Fibroblast of mammary gland (primary cell): ENCODE measurements at regions not wholly inside any gene's neighbourhood (a gene's known extent, or its start where the extent isn't known, plus 50 kb on each side); places are given as distances from the start of the nearest gene placed in this dataset.

Source experiments
- DNase-seq: peaks from one replicate; pipeline ENCODE4 v3.0.0-alpha.2; 2010; ENCODE audit warnings: low read depth
- H3K4me3 ChIP-seq: 2 replicates; pipeline ENCODE4 v1.5.1; 2011; ENCODE audit warnings: low read depth, mild to moderate bottlenecking, low read length, moderate library complexity; ENCODE audit not compliant: control insufficient read depth
- TF ChIP-seq, protein P1 (sequence below): conservative IDR thresholded peaks from 2 replicates; pipeline ENCODE4 v1.5.1; 2011; ENCODE audit warnings: low read depth, low read length, inconsistent platforms; ENCODE audit not compliant: control insufficient read depth, insufficient read depth

DNA sequence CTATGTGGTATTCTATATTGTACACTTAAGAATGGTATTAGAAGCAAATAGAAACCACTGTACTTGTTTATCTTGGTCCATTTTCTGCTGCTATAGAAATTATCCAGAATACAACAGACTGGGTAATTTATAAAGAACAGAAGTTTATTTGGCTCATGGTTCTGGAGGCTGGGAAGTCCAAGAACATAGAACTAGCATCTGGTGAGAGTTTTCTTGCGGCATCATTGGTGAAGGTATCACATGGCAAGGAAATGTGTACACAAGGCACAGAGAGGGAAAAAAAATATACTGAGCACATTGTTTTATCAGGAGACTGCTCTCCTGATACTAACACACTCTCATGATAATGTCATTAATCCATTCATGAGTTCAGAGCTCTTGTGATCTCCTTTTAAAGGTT is 130.3 kb upstream of the STXBP6 start:
- TF ChIP-seq, protein P1, sequence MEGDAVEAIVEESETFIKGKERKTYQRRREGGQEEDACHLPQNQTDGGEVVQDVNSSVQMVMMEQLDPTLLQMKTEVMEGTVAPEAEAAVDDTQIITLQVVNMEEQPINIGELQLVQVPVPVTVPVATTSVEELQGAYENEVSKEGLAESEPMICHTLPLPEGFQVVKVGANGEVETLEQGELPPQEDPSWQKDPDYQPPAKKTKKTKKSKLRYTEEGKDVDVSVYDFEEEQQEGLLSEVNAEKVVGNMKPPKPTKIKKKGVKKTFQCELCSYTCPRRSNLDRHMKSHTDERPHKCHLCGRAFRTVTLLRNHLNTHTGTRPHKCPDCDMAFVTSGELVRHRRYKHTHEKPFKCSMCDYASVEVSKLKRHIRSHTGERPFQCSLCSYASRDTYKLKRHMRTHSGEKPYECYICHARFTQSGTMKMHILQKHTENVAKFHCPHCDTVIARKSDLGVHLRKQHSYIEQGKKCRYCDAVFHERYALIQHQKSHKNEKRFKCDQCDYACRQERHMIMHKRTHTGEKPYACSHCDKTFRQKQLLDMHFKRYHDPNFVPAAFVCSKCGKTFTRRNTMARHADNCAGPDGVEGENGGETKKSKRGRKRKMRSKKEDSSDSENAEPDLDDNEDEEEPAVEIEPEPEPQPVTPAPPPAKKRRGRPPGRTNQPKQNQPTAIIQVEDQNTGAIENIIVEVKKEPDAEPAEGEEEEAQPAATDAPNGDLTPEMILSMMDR: no peak
- H3K4me3 ChIP-seq: no peak overlapping the region
- DNase-seq: no peak

DNA sequence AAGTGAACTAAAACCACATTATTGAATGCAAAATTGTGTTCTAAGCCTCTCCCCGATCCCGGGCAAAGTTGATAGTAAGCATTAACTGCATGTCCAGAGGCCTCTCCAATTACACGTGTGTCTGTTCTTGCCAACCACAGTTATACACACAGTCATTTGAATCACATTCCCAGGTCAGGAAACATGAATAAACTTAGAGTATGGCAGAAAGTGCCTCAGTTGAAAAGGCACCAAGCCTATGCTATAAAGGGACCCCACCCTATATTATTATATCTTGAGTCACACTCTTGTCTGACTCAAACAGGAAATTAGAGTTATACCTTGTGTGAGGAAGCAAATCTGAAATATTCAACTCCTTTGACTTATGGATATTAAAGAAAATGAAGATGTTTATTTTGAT is 128.3 kb upstream of the STXBP6 start:
- H3K4me3 ChIP-seq: no peak overlapping the region
- TF ChIP-seq, protein P1: no peak
- DNase-seq: peak; percentile 20

DNA sequence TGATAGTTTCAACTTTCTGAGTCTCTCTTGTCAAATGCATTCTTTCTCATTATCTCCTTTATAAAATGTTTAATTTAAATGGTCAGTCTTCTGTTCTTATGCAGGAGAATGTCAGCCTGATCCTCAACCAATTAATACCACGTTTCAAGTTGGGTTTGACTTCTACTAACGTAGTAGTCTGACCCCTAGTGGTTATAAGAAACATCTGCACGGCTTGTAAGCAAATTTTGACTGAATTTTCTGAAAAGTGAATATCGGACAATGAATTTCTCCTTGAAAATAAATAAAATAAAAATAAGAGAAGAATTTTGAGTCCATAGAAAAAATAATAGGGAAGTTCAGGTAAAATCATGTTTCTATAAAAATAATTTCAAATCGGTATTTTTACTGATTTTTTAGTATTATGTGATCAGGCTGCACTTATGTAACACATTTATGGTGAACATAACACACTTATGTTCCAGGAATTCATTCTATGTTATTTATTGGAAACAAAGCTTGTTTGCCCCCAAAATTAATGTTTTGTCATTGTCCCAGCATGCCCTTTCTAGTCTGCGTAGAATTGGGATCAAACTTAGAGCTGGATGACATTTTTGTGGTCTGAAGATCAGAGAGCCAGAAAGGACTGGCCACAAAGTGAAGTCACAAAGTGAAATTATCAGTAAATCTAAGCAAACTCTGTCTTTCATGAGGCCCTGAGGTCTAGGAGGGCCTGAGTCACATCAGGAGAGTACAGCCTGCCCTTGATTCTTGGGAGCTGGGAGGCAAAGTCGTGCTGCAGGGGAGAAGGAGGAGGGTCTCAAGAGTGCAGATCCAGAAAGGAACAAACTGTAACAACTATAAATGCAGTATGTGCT is 101.2 kb upstream of the STXBP6 start:
- DNase-seq: peak; percentile 71
- TF ChIP-seq, protein P1: peak; percentile 77
- H3K4me3 ChIP-seq: no peak overlapping the region

DNA sequence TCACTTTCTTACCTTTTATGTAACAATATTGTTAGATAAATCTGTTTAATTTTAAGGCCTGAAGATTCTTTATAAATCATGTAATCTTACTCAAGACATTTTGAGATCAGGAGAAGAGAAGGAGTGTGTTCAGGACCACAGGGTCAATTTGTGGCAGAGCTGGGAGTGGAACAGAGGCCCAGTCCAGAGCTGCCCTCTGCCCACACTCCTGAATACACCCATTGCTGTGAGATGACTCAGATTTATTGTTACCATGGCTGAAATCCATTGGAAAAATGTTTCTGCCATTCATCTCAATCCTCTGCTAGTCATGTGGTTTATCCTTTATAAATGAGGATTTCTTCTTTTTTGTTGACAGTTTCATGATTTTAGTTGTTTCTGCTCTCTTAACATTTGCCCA is 100.5 kb upstream of the STXBP6 start:
- no peak overlapping the region for H3K4me3 ChIP-seq
- TF ChIP-seq, protein P1: no peak
- peak; percentile 4 for DNase-seq

DNA sequence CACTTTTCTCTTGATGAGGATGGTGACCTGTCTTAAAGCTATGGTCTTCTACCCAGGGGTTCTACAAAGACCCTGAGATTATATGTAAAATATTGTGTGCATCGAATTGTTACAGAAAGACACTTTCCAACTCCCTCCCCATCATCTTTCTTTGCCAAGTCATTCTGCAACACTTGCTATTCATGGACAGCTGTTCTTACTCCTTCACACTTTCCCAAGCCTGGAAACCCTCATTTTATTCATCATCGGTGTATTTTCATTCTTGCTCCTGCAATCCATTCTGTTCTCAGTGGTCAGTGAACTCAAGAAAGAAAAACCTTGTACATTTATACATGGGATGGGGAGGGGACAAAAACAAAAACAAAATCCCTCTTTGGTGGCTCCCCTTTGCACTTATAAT is 90.5 kb upstream of the STXBP6 start:
- TF ChIP-seq, protein P1: no peak
- DNase-seq: no peak
- H3K4me3 ChIP-seq: no peak overlapping the region

DNA sequence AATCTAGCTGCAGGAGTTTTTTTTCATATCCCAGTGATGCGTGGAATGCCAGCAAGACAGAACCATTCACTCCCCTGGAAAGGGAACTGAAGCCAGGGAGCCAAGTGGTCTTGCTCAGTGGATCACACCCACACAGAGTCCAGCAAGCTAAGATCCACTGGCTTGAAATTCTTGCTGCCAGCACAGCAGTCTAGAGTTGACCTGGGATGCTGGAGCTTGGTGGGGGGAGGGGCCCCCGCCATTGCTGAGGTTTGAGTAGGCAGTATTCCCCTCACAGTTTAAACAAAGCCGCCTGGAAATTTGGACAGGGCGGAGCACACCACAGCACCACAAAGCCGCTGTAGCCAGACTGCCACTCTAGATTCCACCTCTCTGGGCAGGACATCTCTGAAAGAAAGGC is 86.9 kb upstream of the STXBP6 start:
- H3K4me3 ChIP-seq: no peak overlapping the region
- no peak for DNase-seq
- TF ChIP-seq, protein P1: no peak

DNA sequence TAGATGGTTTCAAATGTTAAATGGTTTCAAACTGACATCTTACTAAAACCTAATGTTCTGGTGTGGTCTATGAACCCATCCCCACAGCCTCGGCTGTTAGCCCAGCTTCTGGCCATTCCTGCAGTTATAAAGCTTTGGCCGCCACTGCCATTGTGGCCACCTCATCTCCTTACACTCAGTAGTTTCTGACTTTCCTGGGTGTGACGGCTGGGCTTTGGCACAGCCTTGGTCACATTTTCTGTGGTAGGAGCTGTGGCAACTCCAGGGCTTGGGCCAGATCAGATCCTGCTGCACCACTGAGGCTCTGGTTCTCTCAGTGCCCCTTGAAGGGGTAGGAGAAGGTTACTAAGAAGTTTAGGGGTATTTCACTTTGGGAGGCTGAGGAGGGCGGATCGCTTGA is 84.2 kb upstream of the STXBP6 start:
- no peak overlapping the region for H3K4me3 ChIP-seq
- TF ChIP-seq, protein P1: no peak
- DNase-seq: no peak
